NCI-H1048 (cell line): ENCODE measurements at regions not wholly inside any gene's neighbourhood (a gene's known extent, or its start where the extent isn't known, plus 50 kb on each side); places are given as distances from the start of the nearest gene placed in this dataset.
"Not testable (repeated sequence)": the region's sequence is repeated elsewhere in the genome, so short reads cannot be mapped to it uniquely, and the experiment has no call there.

ENCODE experiments used
- DNase-seq: peaks from one replicate; lab custom pipeline; 2025; lab: John Stamatoyannopoulos, UW

GRCh38 chr5:42949348-42950115 lies 90.6 kb downstream of the ANXA2R start:
- no peak for DNase-seq

GRCh38 chr5:42948961-42949347 lies 91.2 kb downstream of the ANXA2R start:
- no peak for DNase-seq

GRCh38 chr5:42944989-42945388 lies 95.1 kb downstream of the ANXA2R start:
- no peak for DNase-seq

DNA sequence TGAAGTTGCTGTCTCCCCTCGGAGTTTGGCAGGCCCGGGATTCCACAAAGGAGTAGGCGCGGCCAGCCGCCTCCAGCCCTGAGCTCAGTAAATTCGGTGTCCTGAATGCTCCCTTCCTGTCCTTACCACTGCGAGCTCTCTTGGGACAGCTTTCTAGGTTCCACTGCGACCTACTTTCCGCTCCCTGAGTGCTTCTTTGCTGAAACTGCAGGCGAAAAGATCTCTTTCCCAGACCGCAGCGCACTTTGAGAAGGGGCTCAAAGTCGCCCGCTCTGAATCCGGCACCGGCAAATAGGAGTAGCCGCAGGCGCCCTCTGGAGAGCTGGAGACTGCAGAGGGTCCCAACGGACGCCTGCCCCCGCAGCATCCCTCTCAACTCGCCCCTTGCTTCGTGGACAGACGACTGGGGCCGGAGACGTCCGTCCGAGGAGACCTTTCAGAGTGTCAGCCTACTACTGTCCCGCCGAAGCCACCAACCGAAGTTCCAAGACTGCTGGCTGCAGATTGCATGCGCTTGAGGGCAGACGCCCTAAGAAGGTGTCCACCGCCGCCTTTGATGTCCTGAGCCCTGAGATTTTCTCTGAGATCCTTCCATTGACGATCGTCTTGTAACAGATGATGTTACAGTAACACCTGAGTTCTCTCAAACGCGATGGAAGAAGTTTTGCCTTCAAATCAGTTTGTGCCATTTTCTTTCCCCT lies 96.0 kb downstream of the ANXA2R start:
- DNase-seq: no peak

GRCh38 chr5:42940853-42941252 lies 99.3 kb downstream of the ANXA2R start:
- no peak for DNase-seq

GRCh38 chr5:42932011-42932410 lies 108.1 kb downstream of the ANXA2R start:
- DNase-seq: not testable (repeated sequence)

DNA sequence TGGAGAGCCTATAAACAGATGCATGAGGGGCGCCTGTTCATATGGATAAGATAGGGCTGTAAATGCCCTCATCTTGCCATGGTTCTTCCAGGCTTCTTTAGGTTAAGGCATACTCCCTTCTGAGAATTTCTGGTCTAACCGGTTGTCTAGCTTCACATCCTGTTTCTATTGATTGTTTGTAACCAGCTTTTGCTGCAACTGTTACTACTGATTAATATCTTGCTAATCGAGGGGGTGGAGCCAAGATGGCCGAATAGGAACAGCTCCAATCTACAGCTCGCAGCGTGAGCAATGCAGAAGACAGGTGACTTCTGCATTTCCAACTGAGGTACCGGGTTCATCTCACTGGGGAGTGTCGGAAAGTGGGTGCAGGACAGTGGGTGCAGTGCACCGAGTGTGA lies 108.7 kb downstream of the ANXA2R start:
- DNase-seq: not testable (repeated sequence)

DNA sequence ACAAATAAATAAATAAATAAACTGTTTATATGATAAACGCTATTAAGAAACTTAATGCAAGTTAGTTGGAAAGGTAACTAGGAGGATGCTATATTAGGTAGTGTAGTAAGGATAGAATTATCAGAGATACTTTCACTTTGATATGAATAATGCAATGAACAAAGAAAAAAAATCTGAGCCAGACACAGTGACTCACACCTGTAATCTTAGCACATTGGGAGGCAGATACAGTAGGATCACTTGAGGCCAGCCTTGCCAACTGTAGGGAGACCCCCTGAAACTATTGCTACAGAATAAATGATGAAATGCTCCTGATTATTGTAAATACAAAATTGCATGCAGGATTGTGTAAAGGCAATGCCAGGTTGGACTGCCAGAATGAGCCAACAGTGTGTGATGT lies 109.2 kb downstream of the ANXA2R start:
- DNase-seq: no peak

- no peak for DNase-seq
These were observed 110.2 kb downstream of the ANXA2R start for GRCh38 chr5:42929871-42930270.

DNA sequence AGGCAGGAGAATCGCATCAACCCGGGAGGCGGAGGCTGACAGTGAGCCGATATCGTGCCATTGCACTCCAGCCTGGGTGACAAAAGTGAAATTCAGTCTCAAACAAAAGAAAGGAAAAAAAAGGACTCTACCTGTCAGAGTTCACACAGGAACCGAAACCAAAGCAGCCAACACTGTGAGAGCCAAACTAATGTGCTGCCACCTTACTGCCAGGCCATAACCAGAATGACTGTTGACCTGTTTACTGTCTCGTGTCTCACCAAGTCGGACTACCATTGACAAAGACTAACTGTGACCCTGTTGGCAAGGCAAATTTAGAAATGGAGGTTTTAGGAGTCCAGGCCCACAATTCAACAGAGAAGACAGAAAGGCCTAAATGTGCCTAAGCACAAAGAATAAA lies 112.4 kb downstream of the ANXA2R start:
- DNase-seq: no peak

- DNase-seq: no peak
These were observed 113.0 kb upstream of the SELENOP start for GRCh38 chr5:42924686-42925085.

DNA sequence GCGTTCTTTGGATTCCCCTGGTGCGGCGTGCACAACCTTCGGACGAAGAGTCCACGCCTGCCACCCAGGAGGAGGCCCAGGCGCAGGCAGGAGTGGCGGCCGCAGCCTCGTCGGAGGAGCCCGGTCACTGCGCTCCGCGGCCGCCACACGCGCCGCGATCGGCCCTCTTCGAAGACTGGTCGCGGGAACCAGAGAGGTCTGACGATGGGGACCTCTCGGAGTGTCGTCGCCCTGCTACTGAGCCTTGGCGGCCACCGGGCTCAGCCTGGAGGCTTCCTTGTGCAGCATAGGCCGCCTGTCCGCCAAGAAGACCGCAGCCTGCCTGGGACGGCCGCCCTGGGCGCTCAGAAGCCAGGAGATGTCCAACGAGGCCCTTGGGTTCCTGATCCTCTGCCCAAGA lies 112.5 kb upstream of the SELENOP start:
- DNase-seq: no peak

DNA sequence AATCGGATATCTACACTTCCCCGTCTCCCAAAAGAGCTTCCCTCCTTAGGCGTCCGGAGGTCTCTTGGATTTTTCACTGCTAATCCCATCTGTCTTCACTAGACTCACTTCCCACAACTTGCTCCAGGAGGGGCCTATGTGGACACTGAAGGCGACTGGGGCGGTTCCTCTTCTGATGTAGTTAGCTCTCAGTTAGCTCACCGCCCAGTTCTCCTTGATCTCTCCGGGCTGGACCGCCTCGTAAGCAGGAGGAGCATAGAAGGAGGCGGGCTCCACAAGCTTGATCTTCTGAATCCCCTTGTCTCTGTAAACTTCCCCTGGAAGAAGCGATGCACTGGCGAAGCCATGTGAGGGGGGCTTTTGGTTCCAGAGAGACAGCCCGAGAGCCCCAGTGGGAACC lies 112.0 kb upstream of the SELENOP start:
- DNase-seq: no peak

GRCh38 chr5:42919600-42919999 lies 107.9 kb upstream of the SELENOP start:
- DNase-seq: no peak

DNA sequence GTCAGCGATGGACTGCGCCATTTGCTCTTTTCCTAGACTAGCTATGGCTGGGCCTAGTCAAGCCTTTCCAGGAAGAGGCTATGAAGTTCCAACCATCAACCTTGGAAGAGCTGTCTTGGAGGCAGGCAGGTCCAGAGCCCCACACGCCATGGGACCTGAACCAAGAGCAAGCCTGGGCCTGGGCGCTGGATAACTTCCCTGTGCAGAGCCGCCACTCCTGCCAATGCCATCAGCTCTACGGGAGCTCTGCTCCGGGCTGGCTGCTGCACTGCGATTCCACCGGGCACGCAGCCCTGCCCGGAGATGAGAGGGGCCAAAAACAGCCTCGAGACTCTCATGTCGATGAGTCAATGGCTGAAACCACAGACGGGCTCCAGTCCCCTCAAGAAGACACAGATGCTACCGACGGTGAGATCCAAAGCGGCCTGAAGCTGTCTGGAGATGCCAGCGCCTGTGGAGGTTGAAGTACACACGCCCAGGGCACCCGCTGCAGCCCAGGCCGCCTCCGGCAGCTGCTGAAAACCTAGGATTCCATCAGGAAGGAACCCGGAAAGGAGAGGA lies 103.7 kb upstream of the SELENOP start:
- DNase-seq: no peak

- DNase-seq: no peak
These were observed 100.6 kb upstream of the SELENOP start for GRCh38 chr5:42912184-42912798.

DNA sequence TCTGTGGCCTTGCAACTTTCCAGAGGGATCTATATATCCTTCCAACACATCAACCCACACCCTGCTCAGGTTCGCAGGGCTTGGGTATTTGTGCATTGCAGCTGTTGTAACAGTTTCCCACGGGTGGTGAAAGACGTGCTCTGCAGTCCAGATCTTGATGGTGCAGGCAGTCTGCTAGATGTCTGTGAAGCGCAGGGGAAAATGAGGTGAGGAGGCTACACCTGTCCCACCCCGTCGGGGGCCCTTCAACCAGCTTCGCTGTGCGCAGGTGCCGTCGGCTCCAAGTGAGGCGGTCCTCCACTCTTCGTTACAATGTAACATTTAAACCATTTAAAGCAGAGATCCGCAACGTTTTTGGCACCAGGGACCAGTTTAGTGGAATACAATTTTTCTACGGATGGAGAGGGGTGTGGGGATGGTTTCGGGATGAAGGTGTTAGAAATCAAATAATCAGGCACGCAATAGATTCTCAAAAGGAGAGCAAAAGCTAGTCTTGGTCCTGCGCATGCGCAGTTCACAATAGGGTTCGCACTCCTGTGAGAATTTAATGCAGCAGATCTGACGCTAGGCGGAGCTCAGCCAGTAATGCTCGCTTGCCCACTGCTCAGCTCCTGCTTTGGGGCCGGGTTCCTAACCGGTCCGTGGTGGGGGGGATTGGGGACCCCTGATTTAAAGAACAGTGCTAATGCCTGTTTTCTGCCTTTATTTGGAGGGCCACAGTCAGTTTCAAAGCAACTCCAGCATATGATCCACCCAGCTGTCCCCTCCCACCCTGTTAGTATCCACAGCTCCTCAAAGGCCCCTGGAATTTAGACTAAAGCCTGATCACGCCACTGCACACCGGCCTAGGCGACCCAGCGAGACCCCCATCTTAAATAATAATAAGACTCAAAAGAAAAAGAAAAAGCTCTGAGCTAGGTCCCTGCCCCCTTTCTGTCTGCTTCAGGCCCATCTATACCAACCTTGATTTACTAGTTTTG lies 97.1 kb upstream of the SELENOP start:
- DNase-seq: no peak

DNA sequence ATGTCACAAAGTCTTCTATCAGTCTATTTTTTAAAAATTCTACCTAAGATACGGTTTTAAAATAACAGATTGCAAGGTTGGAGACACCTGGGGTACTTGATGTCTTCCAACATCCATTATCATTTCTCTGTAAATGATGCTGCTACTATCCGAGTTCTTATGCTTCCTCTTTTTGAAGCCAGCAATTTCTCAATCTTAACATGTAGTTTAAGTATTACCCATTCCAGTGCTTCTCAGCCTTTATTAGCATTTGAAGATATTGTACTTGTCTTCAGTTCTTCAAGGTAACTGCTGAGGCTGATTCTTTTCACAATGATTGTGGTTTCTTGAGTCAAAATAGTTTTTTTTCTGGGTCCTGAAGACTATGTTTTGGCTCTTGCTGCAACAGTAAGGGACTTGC lies 96.4 kb upstream of the SELENOP start:
- DNase-seq: no peak

- no peak for DNase-seq
These were observed 94.1 kb upstream of the SELENOP start for GRCh38 chr5:42905827-42906226.

DNA sequence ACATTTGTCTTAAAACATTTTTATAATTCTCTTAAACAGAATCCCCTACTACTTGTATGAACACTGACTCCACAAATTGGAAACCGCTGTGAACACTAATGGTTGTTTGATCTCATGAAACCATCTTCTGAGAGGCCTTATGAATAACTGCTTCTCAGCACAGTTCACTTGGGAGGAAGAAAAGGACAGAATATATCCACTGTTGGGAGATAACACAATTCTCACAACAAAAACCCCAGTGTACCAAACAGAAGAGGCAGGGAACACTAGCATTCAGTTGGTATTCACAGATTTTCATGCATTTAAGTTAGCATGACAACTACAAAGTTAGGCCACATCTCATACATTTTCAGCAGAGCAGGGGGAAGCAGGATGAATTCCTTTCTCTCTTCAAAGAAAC lies 89.0 kb upstream of the SELENOP start:
- DNase-seq: no peak

GRCh38 chr5:42898760-42899159 lies 87.1 kb upstream of the SELENOP start:
- no peak for DNase-seq

DNA sequence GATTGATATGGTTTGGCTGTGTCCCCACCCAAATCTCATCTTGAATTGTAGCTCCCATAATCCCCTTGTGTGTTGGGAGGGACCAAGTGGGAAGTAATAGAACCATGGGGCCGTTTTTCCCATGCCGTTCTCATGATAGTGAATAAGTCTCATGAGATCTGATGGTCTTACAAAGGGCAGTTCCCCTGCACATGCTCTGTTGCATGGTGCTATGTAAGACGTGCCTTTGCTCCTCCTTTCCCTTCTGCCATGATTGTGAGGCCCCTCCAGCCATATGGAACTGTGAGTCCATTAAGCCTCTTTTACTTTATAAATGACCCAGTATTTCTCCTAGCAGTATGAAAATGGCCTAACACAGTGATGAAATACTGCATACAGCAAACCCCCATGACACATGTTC lies 84.8 kb upstream of the SELENOP start:
- no peak for DNase-seq
